Upper lobe of left lung (tissue), 4 donors: ENCODE measurements at regions not wholly inside any gene's neighbourhood (a gene's known extent, or its start where the extent isn't known, plus 50 kb on each side); places are given as distances from the start of the nearest gene placed in this dataset.

ENCODE experiments used
- EP300 ChIP-seq, 4 donors: sonication (generic); formaldehyde crosslinking; IDR thresholded peaks; one replicate each; pipeline ENCODE4 v1.5.1; 2017; ENCODE audit warnings: antibody characterized with exemption in 4 of 4, control low read depth in 2 of 4
- TF ChIP-seq, protein P1 (sequence below), 6 experiments: fragments of 450-650 bp in 4 of 6; fragments of 200-600 bp in 2 of 6; sonication (generic) in 2 of 6; IDR thresholded peaks; one replicate each; pipeline ENCODE4 v1.5.1; 2016 to 2019; ENCODE audit warnings: antibody characterized with exemption in 6 of 6

DNA sequence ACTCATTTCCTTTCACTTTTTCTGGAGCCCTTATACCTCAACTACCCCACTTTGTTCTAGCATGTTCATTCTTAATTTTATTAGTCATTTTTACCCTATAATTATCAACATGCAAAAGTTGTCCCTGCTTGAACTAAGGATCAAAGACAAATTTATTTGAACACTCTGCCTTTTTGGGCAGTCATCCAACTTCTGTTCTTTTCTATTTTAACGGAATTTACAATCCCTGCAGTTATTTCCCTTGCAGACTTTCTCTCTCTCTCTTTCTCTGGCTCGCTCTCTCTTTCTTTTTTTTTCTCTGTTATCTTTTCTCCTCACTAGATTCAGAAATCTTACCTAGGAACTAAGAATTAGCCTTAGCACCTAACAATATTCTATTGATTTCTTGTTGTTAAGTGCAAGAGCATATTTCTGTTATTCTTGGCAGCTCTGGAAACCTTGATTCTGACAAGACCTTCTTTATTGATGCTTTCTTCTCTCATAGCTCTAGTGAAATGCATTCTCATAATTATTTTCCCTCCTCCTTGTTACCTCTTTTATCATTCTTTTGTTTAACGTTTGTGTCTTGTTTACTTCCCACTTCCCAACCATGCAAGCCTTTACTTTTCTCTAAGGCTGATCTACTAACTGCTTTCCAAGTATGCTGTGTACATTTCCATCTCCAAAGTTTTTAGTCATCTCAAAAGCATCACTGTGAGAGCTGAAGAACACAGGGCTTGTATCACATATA is 951.6 kb downstream of the DIPK2A start:
- TF ChIP-seq, protein P1, sequence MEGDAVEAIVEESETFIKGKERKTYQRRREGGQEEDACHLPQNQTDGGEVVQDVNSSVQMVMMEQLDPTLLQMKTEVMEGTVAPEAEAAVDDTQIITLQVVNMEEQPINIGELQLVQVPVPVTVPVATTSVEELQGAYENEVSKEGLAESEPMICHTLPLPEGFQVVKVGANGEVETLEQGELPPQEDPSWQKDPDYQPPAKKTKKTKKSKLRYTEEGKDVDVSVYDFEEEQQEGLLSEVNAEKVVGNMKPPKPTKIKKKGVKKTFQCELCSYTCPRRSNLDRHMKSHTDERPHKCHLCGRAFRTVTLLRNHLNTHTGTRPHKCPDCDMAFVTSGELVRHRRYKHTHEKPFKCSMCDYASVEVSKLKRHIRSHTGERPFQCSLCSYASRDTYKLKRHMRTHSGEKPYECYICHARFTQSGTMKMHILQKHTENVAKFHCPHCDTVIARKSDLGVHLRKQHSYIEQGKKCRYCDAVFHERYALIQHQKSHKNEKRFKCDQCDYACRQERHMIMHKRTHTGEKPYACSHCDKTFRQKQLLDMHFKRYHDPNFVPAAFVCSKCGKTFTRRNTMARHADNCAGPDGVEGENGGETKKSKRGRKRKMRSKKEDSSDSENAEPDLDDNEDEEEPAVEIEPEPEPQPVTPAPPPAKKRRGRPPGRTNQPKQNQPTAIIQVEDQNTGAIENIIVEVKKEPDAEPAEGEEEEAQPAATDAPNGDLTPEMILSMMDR (IDR thresholded peaks at IDR 0.05) = no peak
- TF ChIP-seq EP300 (IDR thresholded peaks at IDR 0.05) = no peak
